ENCODE measurements at regions not wholly inside any gene's neighbourhood (a gene's known extent, or its start where the extent isn't known, plus 50 kb on each side); places are given as distances from the start of the nearest gene placed in this dataset.

DNA sequence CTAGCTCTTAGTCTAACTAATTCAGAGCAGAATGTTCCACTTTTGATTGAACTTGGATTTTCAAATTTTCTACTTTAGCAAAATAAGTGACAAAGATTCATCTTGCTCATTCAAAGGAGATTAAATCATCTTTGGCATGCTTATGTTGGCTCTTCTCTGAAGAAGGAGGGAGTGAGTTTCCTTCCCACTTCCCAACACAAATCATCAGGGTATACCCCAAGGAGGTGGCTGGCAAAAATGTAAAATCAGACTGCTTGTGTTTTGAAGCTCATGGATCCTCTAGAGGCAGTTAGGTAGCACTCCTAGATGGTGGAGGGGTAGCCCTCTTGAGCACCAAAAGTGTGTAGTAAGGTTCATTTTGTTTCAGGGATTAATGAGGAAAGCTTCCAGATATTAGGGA, 343.1 kb downstream of the OSTF1 start:
- Histone ChIP-seq H3K27me3 (ENCODE audit: control insufficient read depth in 1 of 2, insufficient read depth in 2 of 2, low read length in 2 of 2) (no peaks in the 10 kb centered on the region), H2AFZ (ENCODE audit: low read length) (no peak overlapping the region), H4K20me1 (ENCODE audit: insufficient read depth, low read length) (no peaks in the 10 kb centered on the region), H3K4me2 (ENCODE audit: low read depth, low read length) (no peak overlapping the region), H3K9ac (ENCODE audit: insufficient read depth, low read depth, low read length) (no peak overlapping the region), H3K36me3 (replicated peaks in 1 of 2; ENCODE audit: control insufficient read depth in 1 of 2, insufficient read depth in 2 of 2, low read length in 2 of 2) (no peaks in the 10 kb centered on the region), H3K4me3 (replicated peaks in 1 of 3; ENCODE audit: insufficient read depth in 1 of 3, low read depth in 2 of 3, low read length in 3 of 3) (no peak overlapping the region), H3K4me1 (ENCODE audit: insufficient read depth, low read length) (no peaks in the 10 kb centered on the region), H3K9me3 (ENCODE audit: low read length) (no peaks in the 10 kb centered on the region), H3K79me2 (ENCODE audit: insufficient read depth, low read length) (no peaks in the 10 kb centered on the region), H3K27ac (ENCODE audit: extremely low read length, insufficient read depth, low read length) (no peak overlapping the region)
- TF ChIP-seq NFIB (CRISPR knock-in tag; IDR thresholded peaks at IDR 0.05; ENCODE audit: borderline replicate concordance) (no peak), SALL2 (CRISPR knock-in tag; IDR thresholded peaks at IDR 0.05) (no peak), ZNF562 (CRISPR knock-in tag; IDR thresholded peaks at IDR 0.05; ENCODE audit: borderline replicate concordance) (no peak)
- TF ChIP-seq, protein P1, sequence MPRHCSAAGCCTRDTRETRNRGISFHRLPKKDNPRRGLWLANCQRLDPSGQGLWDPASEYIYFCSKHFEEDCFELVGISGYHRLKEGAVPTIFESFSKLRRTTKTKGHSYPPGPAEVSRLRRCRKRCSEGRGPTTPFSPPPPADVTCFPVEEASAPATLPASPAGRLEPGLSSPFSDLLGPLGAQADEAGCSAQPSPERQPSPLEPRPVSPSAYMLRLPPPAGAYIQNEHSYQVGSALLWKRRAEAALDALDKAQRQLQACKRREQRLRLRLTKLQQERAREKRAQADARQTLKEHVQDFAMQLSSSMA (CRISPR knock-in tag; IDR thresholded peaks at IDR 0.05) = no peak
- TF ChIP-seq, protein P2, sequence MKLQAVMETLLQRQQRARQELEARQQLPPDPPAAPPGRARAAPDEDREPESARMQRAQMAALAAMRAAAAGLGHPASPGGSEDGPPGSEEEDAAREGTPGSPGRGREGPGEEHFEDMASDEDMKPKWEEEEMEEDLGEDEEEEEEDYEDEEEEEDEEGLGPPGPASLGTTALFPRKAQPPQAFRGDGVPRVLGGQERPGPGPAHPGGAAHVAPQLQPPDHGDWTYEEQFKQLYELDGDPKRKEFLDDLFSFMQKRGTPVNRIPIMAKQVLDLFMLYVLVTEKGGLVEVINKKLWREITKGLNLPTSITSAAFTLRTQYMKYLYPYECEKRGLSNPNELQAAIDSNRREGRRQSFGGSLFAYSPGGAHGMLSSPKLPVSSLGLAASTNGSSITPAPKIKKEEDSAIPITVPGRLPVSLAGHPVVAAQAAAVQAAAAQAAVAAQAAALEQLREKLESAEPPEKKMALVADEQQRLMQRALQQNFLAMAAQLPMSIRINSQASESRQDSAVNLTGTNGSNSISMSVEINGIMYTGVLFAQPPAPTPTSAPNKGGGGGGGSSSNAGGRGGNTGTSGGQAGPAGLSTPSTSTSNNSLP (IDR thresholded peaks at IDR 0.05; ENCODE audit: low read depth, low read length) = no peak
- TF ChIP-seq, protein P3, sequence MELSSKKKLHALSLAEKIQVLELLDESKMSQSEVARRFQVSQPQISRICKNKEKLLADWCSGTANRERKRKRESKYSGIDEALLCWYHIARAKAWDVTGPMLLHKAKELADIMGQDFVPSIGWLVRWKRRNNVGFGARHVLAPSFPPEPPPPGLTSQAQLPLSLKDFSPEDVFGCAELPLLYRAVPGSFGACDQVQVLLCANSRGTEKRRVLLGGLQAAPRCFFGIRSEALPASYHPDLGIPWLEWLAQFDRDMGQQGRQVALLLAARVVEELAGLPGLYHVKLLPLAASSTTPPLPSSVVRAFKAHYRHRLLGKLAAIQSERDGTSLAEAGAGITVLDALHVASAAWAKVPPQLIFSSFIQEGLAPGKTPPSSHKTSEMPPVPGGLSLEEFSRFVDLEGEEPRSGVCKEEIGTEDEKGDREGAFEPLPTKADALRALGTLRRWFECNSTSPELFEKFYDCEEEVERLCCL (CRISPR knock-in tag; IDR thresholded peaks at IDR 0.05; ENCODE audit: borderline replicate concordance) = no peak
- TF ChIP-seq, protein P4, sequence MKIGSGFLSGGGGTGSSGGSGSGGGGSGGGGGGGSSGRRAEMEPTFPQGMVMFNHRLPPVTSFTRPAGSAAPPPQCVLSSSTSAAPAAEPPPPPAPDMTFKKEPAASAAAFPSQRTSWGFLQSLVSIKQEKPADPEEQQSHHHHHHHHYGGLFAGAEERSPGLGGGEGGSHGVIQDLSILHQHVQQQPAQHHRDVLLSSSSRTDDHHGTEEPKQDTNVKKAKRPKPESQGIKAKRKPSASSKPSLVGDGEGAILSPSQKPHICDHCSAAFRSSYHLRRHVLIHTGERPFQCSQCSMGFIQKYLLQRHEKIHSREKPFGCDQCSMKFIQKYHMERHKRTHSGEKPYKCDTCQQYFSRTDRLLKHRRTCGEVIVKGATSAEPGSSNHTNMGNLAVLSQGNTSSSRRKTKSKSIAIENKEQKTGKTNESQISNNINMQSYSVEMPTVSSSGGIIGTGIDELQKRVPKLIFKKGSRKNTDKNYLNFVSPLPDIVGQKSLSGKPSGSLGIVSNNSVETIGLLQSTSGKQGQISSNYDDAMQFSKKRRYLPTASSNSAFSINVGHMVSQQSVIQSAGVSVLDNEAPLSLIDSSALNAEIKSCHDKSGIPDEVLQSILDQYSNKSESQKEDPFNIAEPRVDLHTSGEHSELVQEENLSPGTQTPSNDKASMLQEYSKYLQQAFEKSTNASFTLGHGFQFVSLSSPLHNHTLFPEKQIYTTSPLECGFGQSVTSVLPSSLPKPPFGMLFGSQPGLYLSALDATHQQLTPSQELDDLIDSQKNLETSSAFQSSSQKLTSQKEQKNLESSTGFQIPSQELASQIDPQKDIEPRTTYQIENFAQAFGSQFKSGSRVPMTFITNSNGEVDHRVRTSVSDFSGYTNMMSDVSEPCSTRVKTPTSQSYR (CRISPR knock-in tag; IDR thresholded peaks at IDR 0.05; ENCODE audit: borderline replicate concordance) = no peak
- ChIA-PET POLR2A (no interaction called here), CTCF (ENCODE audit: low intra/inter-chr PET ratio, low total read pairs) (no interaction called here)
- intact Hi-C loops (cut with micrococcal nuclease; ENCODE audit: unreplicated experiment) = no loop called here
- BruUV-seq (replicated peaks) = no TSS peak
- in situ Hi-C loops (cut with HindIII; ENCODE audit: extremely low pct_ligation_motif_present, low pct_unique_long_range_greater_than_20kb) = no loop called here
- no peak for FAIRE-seq
- no peak for DNase-seq (ENCODE audit: low spot score)
- no peak for ATAC-seq
